ENCODE measurements at regions not wholly inside any gene's neighbourhood (a gene's known extent, or its start where the extent isn't known, plus 50 kb on each side); places are given as distances from the start of the nearest gene placed in this dataset.

GRCh38 chr6:40249935-40250334, 315.7 kb upstream of the MOCS1 start:
- TF ChIP-seq PBX3 (IDR thresholded peaks at IDR 0.05): no peak
- no peak for TF ChIP-seq CTCF (IDR thresholded peaks at IDR 0.05)
- TF ChIP-seq RFX5 (IDR thresholded peaks at IDR 0.05; ENCODE audit: low read length): no peak
- peak; percentile 41 for TF ChIP-seq RAD21 (IDR thresholded peaks at IDR 0.05; ENCODE audit: low read length)
- no peak for TF ChIP-seq EP300 (IDR thresholded peaks at IDR 0.05; ENCODE audit: borderline replicate concordance in 1 of 2, low read depth in 1 of 2, low read length in 1 of 2)
- TF ChIP-seq USF2 (IDR thresholded peaks at IDR 0.05; ENCODE audit: borderline replicate concordance, low read depth, low read length): no peak
- TF ChIP-seq TCF12 (IDR thresholded peaks at IDR 0.05): no peak
- no peak for TF ChIP-seq YY1 (IDR thresholded peaks at IDR 0.05; ENCODE audit: low read depth)
- TF ChIP-seq CHD2 (IDR thresholded peaks at IDR 0.05; ENCODE audit: low read length, partially characterized antibody): no peak
- no peak for TF ChIP-seq TAF1 (IDR thresholded peaks at IDR 0.05; ENCODE audit: borderline replicate concordance, low read depth, low read length)
- TF ChIP-seq FOXM1 (IDR thresholded peaks at IDR 0.05; ENCODE audit: low read depth): no peak
- no peak for TF ChIP-seq POLR2AphosphoS5 (IDR thresholded peaks at IDR 0.05; ENCODE audit: low read depth, low read length)
- no peak for TF ChIP-seq JUND (IDR thresholded peaks at IDR 0.05)
